Keratinocyte (primary cell): ENCODE measurements at regions not wholly inside any gene's neighbourhood (a gene's known extent, or its start where the extent isn't known, plus 50 kb on each side); places are given as distances from the start of the nearest gene placed in this dataset.

Experiments used
- EZH2 ChIP-seq: IDR thresholded peaks from one replicate; pipeline ENCODE4 v1.6.1; 2012; ENCODE audit warnings: inconsistent platforms, mild to moderate bottlenecking, low read length, moderate library complexity
- TF ChIP-seq, protein P1 (sequence below), 3 experiments: IDR thresholded peaks in 1 of 3; conservative IDR thresholded peaks in 1 of 3; optimal IDR thresholded peaks in 1 of 3; 2 replicates in 2 of 3; 3 replicates in 1 of 3; pipeline versions ENCODE3 to v1.5.1; 2011; ENCODE audit warnings: low read length in 3 of 3, mild to moderate bottlenecking in 3 of 3, moderate library complexity in 2 of 3, control low read depth in 1 of 3, inconsistent platforms in 1 of 3; ENCODE audit not compliant: insufficient read depth in 2 of 3; ENCODE audit errors: extremely low read depth in 1 of 3

DNA sequence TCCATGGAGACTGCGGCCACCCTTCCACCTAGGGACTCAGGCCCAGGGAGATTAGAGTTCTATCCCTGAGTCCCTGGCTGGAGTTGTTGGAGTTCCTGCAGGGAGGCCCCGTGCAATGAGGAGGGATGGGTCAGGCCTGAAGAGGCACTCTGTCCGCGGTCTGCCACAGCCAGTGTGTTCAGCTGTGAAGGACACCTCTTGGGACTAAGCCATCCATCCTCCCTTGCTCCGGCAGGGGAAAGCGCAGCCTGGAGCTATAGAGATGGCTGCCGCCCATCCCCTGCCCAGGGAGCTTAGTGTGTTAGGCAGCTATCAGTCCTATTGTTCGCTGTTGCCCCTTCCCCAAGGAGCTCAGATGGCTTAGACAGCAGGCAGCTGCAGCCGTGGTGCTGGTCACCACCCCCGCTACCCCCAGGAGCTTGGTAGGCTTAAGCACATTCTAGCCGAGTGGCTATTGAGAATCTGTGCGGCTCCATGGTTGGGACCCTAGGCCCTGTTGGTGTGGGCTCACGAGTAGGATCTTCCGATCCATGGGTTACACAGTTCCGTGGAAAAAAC, 141.3 kb downstream of the CYB561 start:
- TF ChIP-seq, protein P1, sequence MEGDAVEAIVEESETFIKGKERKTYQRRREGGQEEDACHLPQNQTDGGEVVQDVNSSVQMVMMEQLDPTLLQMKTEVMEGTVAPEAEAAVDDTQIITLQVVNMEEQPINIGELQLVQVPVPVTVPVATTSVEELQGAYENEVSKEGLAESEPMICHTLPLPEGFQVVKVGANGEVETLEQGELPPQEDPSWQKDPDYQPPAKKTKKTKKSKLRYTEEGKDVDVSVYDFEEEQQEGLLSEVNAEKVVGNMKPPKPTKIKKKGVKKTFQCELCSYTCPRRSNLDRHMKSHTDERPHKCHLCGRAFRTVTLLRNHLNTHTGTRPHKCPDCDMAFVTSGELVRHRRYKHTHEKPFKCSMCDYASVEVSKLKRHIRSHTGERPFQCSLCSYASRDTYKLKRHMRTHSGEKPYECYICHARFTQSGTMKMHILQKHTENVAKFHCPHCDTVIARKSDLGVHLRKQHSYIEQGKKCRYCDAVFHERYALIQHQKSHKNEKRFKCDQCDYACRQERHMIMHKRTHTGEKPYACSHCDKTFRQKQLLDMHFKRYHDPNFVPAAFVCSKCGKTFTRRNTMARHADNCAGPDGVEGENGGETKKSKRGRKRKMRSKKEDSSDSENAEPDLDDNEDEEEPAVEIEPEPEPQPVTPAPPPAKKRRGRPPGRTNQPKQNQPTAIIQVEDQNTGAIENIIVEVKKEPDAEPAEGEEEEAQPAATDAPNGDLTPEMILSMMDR (optimal IDR thresholded peaks at IDR 0.05 in 1 of 3, IDR thresholded peaks at IDR 0.05 in 1 of 3, conservative IDR thresholded peaks at IDR 0.05 in 1 of 3; ENCODE audit: extremely low read depth in 1 of 3, insufficient read depth in 2 of 3, low read length in 3 of 3), result no peak
- no peak for TF ChIP-seq EZH2
